Endothelial cell of umbilical vein (primary cell): ENCODE measurements at regions not wholly inside any gene's neighbourhood (a gene's known extent, or its start where the extent isn't known, plus 50 kb on each side); places are given as distances from the start of the nearest gene placed in this dataset.

Experiments
- CTCF ChIP-seq, 2 donors: IDR thresholded peaks; 1 replicate in 1 of 2; 2 replicates in 1 of 2; pipeline ENCODE4 v1.5.1; 2011; ENCODE audit warnings: low read length in 2 of 2, mild to moderate bottlenecking in 2 of 2, moderate library complexity in 2 of 2, control low read depth in 1 of 2, inconsistent platforms in 1 of 2, low read depth in 1 of 2; ENCODE audit not compliant: insufficient read depth in 1 of 2; ENCODE audit errors: extremely low read depth in 1 of 2
- EZH2 ChIP-seq: IDR thresholded peaks from 2 replicates; pipeline ENCODE4 v1.6.1; 2012; ENCODE audit warnings: borderline replicate concordance, low read depth, mild to moderate bottlenecking, moderate library complexity, low read length, inconsistent platforms; ENCODE audit not compliant: severe bottlenecking
- POLR2A ChIP-seq: IDR thresholded peaks from 2 replicates; pipeline ENCODE4 v1.6.1; 2012; ENCODE audit warnings: low read depth, mild to moderate bottlenecking, control low read depth, low read length
- POLR2AphosphoS5 ChIP-seq: IDR thresholded peaks from 2 replicates; pipeline ENCODE4 v1.6.1; 2012; ENCODE audit warnings: low read depth, mild to moderate bottlenecking, control low read depth, low read length, moderate library complexity; ENCODE audit not compliant: insufficient read depth

GRCh38 chr2:38190542-38191218 is 114.7 kb upstream of the CYP1B1 start:
- TF ChIP-seq POLR2A (no peak), CTCF (IDR thresholded peaks at IDR 0.05; ENCODE audit: extremely low read depth in 1 of 2, insufficient read depth in 1 of 2, low read depth in 1 of 2, low read length in 2 of 2) (no peak), POLR2AphosphoS5 (no peak), EZH2 (no peak)
